ENCODE measurements at regions not wholly inside any gene's neighbourhood (a gene's known extent, or its start where the extent isn't known, plus 50 kb on each side); places are given as distances from the start of the nearest gene placed in this dataset.

- no peak for TF ChIP-seq CTCF (IDR thresholded peaks at IDR 0.05; ENCODE audit: low read depth, low read length)
- no peaks in the 10 kb centered on the region for H3K4me1 ChIP-seq
- no peaks in the 10 kb centered on the region for H3K36me3 ChIP-seq
- H3K9me3 ChIP-seq, result no peaks in the 10 kb centered on the region
- no peaks in the 10 kb centered on the region for H3K27me3 ChIP-seq
- no peak for DNase-seq
- no peak overlapping the region for H3K4me3 ChIP-seq (ENCODE audit: low read depth, low read length)
These were observed 511.2 kb upstream of the KLF6 start for GRCh38 chr10:4296161-4296560.

GRCh38 chr10:4294996-4295792, 510.2 kb upstream of the KLF6 start:
- no peaks in the 10 kb centered on the region for H3K36me3 ChIP-seq
- H3K4me3 ChIP-seq (ENCODE audit: low read depth, low read length), result no peak overlapping the region
- DNase-seq, result no peak
- H3K27me3 ChIP-seq, result no peaks in the 10 kb centered on the region
- no peaks in the 10 kb centered on the region for H3K9me3 ChIP-seq
- no peaks in the 10 kb centered on the region for H3K4me1 ChIP-seq
- TF ChIP-seq CTCF (IDR thresholded peaks at IDR 0.05; ENCODE audit: low read depth, low read length), result no peak

GRCh38 chr10:4294271-4294670, 509.3 kb upstream of the KLF6 start:
- DNase-seq, result no peak
- H3K36me3 ChIP-seq, result no peaks in the 10 kb centered on the region
- no peaks in the 10 kb centered on the region for H3K27me3 ChIP-seq
- no peaks in the 10 kb centered on the region for H3K4me1 ChIP-seq
- H3K9me3 ChIP-seq, result no peaks in the 10 kb centered on the region
- no peak overlapping the region for H3K4me3 ChIP-seq (ENCODE audit: low read depth, low read length)
- TF ChIP-seq CTCF (IDR thresholded peaks at IDR 0.05; ENCODE audit: low read depth, low read length), result no peak

GRCh38 chr10:4291990-4292389, 507.0 kb upstream of the KLF6 start:
- H3K27me3 ChIP-seq, result no peaks in the 10 kb centered on the region
- DNase-seq, result no peak
- TF ChIP-seq CTCF (IDR thresholded peaks at IDR 0.05; ENCODE audit: low read depth, low read length), result no peak
- no peaks in the 10 kb centered on the region for H3K36me3 ChIP-seq
- H3K4me3 ChIP-seq (ENCODE audit: low read depth, low read length), result no peak overlapping the region
- H3K4me1 ChIP-seq, result no peaks in the 10 kb centered on the region
- no peaks in the 10 kb centered on the region for H3K9me3 ChIP-seq

- DNase-seq, result no peak
- no peaks in the 10 kb centered on the region for H3K9me3 ChIP-seq
- H3K27me3 ChIP-seq, result no peaks in the 10 kb centered on the region
- H3K4me1 ChIP-seq, result no peaks in the 10 kb centered on the region
- no peak for TF ChIP-seq CTCF (IDR thresholded peaks at IDR 0.05; ENCODE audit: low read depth, low read length)
- H3K4me3 ChIP-seq (ENCODE audit: low read depth, low read length), result no peak overlapping the region
- H3K36me3 ChIP-seq, result no peaks in the 10 kb centered on the region
These were observed 500.1 kb upstream of the KLF6 start for GRCh38 chr10:4285121-4285520.

GRCh38 chr10:4283846-4284610, 499.0 kb upstream of the KLF6 start:
- H3K9me3 ChIP-seq, result no peaks in the 10 kb centered on the region
- TF ChIP-seq CTCF (IDR thresholded peaks at IDR 0.05; ENCODE audit: low read depth, low read length), result no peak

More at GRCh38 chr10:4283846-4284610, 499.0 kb upstream of the KLF6 start:
- Histone ChIP-seq H3K4me1 (no peaks in the 10 kb centered on the region), H3K27me3 (no peaks in the 10 kb centered on the region), H3K4me3 (ENCODE audit: low read depth, low read length) (no peak overlapping the region), H3K36me3 (no peaks in the 10 kb centered on the region)
- no peak for DNase-seq
